IMR-90 (cell line): ENCODE measurements at regions not wholly inside any gene's neighbourhood (a gene's known extent, or its start where the extent isn't known, plus 50 kb on each side); places are given as distances from the start of the nearest gene placed in this dataset.

Source experiments
- ATAC-seq: fragments of 200-7000 bp; cut with Tn5 transposase; 2 replicates; pipeline ENCODE4 v1.9.1; 2020; ENCODE audit warnings: low read depth, mild to moderate bottlenecking, moderate library complexity
- BruUV-seq: library from RNA; stranded (reverse); fragments of 400-500 nt; replicated peaks from 2 replicates; lab custom pipeline; 2021; lab: Mats Ljungman, UMichigan
- CTCF ChIA-PET: fragments of 300-600 bp; formaldehyde crosslinking; extraction: SDS; loops from one replicate; lab custom pipeline; 2021; ENCODE audit warnings: antibody characterized with exemption; lab: Yijun Ruan, JAX
- POLR2A ChIA-PET: fragments of 300-600 bp; sonication (Branson Sonifier 250); formaldehyde crosslinking; loops from one replicate; lab custom pipeline; 2022; ENCODE audit warnings: antibody characterized with exemption; ENCODE audit not compliant: unreplicated experiment; lab: Charles Lee
- DNase-seq: peaks from one replicate; pipeline ENCODE4 v3.0.0; 2013
- H2AFZ ChIP-seq: replicated peaks from 2 replicates; pipeline ENCODE3; 2013; ENCODE audit warnings: low read length, mild to moderate bottlenecking; ENCODE audit not compliant: poor library complexity
- H2AK5ac ChIP-seq: 2 replicates; pipeline ENCODE4 v1.6.1; 2013; ENCODE audit warnings: low read depth, low read length, inconsistent platforms
- H2AK9ac ChIP-seq: replicated peaks from 2 replicates; pipeline ENCODE3; 2013; ENCODE audit warnings: mild to moderate bottlenecking, low read depth, low read length, moderate library complexity; ENCODE audit not compliant: poor library complexity
- H2BK120ac ChIP-seq: 2 replicates; pipeline ENCODE4 v1.6.1; 2013; ENCODE audit warnings: low read depth, low read length, inconsistent platforms
- H2BK15ac ChIP-seq: 3 replicates; pipeline ENCODE4 v1.6.1; 2013; ENCODE audit warnings: low read depth, low read length, inconsistent platforms
- H2BK20ac ChIP-seq: 2 replicates; pipeline ENCODE4 v1.6.1; 2013; ENCODE audit warnings: low read depth, mild to moderate bottlenecking, inconsistent platforms, low read length, moderate library complexity
- H2BK5ac ChIP-seq: 2 replicates; pipeline ENCODE4 v1.6.1; 2013; ENCODE audit warnings: mild to moderate bottlenecking, low read depth, low read length, inconsistent platforms; ENCODE audit not compliant: poor library complexity, severe bottlenecking
- H3K14ac ChIP-seq: replicated peaks from 2 replicates; pipeline ENCODE4 v1.6.1; 2013; ENCODE audit warnings: low read depth, low read length, inconsistent platforms
- H3K18ac ChIP-seq: 2 replicates; pipeline ENCODE4 v1.6.1; 2013; ENCODE audit warnings: low read depth, low read length, control low read depth
- H3K23ac ChIP-seq: 2 replicates; pipeline ENCODE4 v1.6.1; 2013; ENCODE audit warnings: low read depth, low read length, inconsistent platforms
- H3K27ac ChIP-seq: 2 replicates; pipeline ENCODE4 v1.5.1; 2013; ENCODE audit warnings: mild to moderate bottlenecking, control low read depth, low read length; ENCODE audit not compliant: insufficient read depth
- H3K27me3 ChIP-seq: 2 replicates; pipeline ENCODE4 v1.6.1; 2013; ENCODE audit warnings: low read length; ENCODE audit not compliant: control insufficient read depth, insufficient read depth
- H3K36me3 ChIP-seq: 2 replicates; pipeline ENCODE4 v1.6.1; 2013; ENCODE audit warnings: low read length, mixed read lengths; ENCODE audit not compliant: control insufficient read depth, insufficient read depth
- H3K4ac ChIP-seq: 2 replicates; pipeline ENCODE4 v1.6.1; 2013; ENCODE audit warnings: low read depth, low read length, inconsistent platforms
- H3K4me1 ChIP-seq: 2 replicates; pipeline ENCODE4 v1.6.1; 2013; ENCODE audit warnings: low read length, mixed read lengths; ENCODE audit not compliant: control insufficient read depth, insufficient read depth
- H3K4me2 ChIP-seq: 2 replicates; pipeline ENCODE4 v1.6.1; 2013; ENCODE audit warnings: low read depth, mild to moderate bottlenecking, control low read depth, low read length, moderate library complexity
- H3K4me3 ChIP-seq: 2 replicates; pipeline ENCODE4 v1.5.1; 2013; ENCODE audit warnings: low read depth, mild to moderate bottlenecking, control low read depth, low read length, moderate library complexity; ENCODE audit not compliant: insufficient read depth
- H3K56ac ChIP-seq: 2 replicates; pipeline ENCODE4 v1.6.1; 2013; ENCODE audit warnings: low read length, inconsistent platforms; ENCODE audit not compliant: insufficient read depth; ENCODE audit errors: extremely low read depth
- H3K79me1 ChIP-seq, 2 experiments: 2 replicates each; pipeline ENCODE4 v1.6.1; 2013; ENCODE audit warnings: low read length in 2 of 2, inconsistent platforms in 1 of 2, low read depth in 1 of 2
- H3K9ac ChIP-seq: 2 replicates; pipeline ENCODE4 v1.6.1; 2013; ENCODE audit warnings: low read depth, low read length, control low read depth
- H3K9me1 ChIP-seq: 2 replicates; pipeline ENCODE4 v1.6.1; 2013; ENCODE audit warnings: low read length, inconsistent platforms; ENCODE audit not compliant: insufficient read depth
- H3K9me3 ChIP-seq: 2 replicates; pipeline ENCODE4 v1.6.1; 2013; ENCODE audit warnings: low read length; ENCODE audit not compliant: control insufficient read depth, insufficient read depth
- H4K20me1 ChIP-seq: 2 replicates; pipeline ENCODE4 v1.6.1; 2013; ENCODE audit warnings: low read length, inconsistent platforms; ENCODE audit not compliant: insufficient read depth
- H4K5ac ChIP-seq: 2 replicates; pipeline ENCODE4 v1.6.1; 2013; ENCODE audit warnings: mild to moderate bottlenecking, low read depth, low read length, control low read depth
- H4K8ac ChIP-seq, 2 experiments: 2 replicates each; pipeline ENCODE4 v1.6.1; 2013; ENCODE audit warnings: low read depth in 2 of 2, low read length in 2 of 2, control low read depth in 1 of 2, inconsistent platforms in 1 of 2
- H4K91ac ChIP-seq: 2 replicates; pipeline ENCODE4 v1.6.1; 2013; ENCODE audit warnings: low read depth, low read length, inconsistent platforms; ENCODE audit not compliant: insufficient read depth
- BHLHE40 ChIP-seq: fragments of 150-350 bp; IDR thresholded peaks from 2 replicates; pipeline ENCODE4 v1.6.1; 2016; ENCODE audit warnings: mild to moderate bottlenecking, low read depth, low read length
- CEBPB ChIP-seq: IDR thresholded peaks from 2 replicates; pipeline ENCODE4 v1.6.1; 2012; ENCODE audit warnings: low read depth, low read length, improper control_type of control experiment
- CHD1 ChIP-seq: IDR thresholded peaks from 2 replicates; pipeline ENCODE4 v1.6.1; 2012; ENCODE audit warnings: low read depth, low read length, improper control_type of control experiment
- FOS ChIP-seq: fragments of 150-350 bp; IDR thresholded peaks from 2 replicates; pipeline ENCODE4 v1.6.1; 2016; ENCODE audit warnings: low read depth, low read length
- MAFK ChIP-seq: IDR thresholded peaks from 2 replicates; pipeline ENCODE4 v1.6.1; 2012; ENCODE audit warnings: low read depth, low read length, improper control_type of control experiment
- MXI1 ChIP-seq: IDR thresholded peaks from 2 replicates; pipeline ENCODE4 v1.6.1; 2012; ENCODE audit warnings: low read depth, mild to moderate bottlenecking, low read length, moderate library complexity, borderline replicate concordance
- NFE2L2 ChIP-seq: fragments of 150-350 bp; IDR thresholded peaks from 2 replicates; pipeline ENCODE4 v1.6.1; 2016; ENCODE audit warnings: low read depth, mild to moderate bottlenecking, low read length
- POLR2A ChIP-seq: IDR thresholded peaks from 2 replicates; pipeline ENCODE4 v1.6.1; 2012; ENCODE audit warnings: mild to moderate bottlenecking, low read depth, low read length
- RCOR1 ChIP-seq: IDR thresholded peaks from 2 replicates; pipeline ENCODE4 v1.6.1; 2012; ENCODE audit warnings: mild to moderate bottlenecking, low read length, improper control_type of control experiment; ENCODE audit not compliant: insufficient replicate concordance
- RFX5 ChIP-seq: IDR thresholded peaks from 2 replicates; pipeline ENCODE4 v1.8.0; 2012; ENCODE audit warnings: low read depth, mild to moderate bottlenecking, low read length, moderate library complexity
- SMC3 ChIP-seq: fragments of 150-350 bp; IDR thresholded peaks from 2 replicates; pipeline ENCODE4 v1.6.1; 2016; ENCODE audit warnings: low read depth, mild to moderate bottlenecking, antibody characterized with exemption, low read length, moderate library complexity
- WGBS, 2 experiments: methylation state at CpG; one replicate each; pipeline versions ENCODE4 v1.1.5 to v1.1.7; 2013; ENCODE audit warnings: missing lambda C conversion rate in 2 of 2; ENCODE audit not compliant: insufficient read length in 1 of 2; ENCODE audit errors: extremely low coverage in 2 of 2; 5-methylcytosine and 5-hydroxymethylcytosine counted together
- dilution Hi-C: fragments of 300-500 bp; cut with HindIII; formaldehyde crosslinking; loops from one replicate; pipeline ENCODE4 v1.14.3; 2018; ENCODE audit warnings: low sequenced_read_pairs; ENCODE audit not compliant: unreplicated experiment
- in situ Hi-C: fragments of 300-500 bp; cut with MboI; formaldehyde crosslinking; loops from 3 replicates; pipeline ENCODE4 v1.14.3; 2019; ENCODE audit warnings: low sequenced_read_pairs, inconsistent platforms, mixed read lengths
- intact Hi-C: fragments of 100-400 bp; cut with micrococcal nuclease; formaldehyde crosslinking; loops from 2 replicates; pipeline ENCODE4 v1.10.0; 2022
- TF ChIP-seq, protein P1 (sequence below): fragments of 150-350 bp; IDR thresholded peaks from 2 replicates; pipeline ENCODE4 v1.6.1; 2017; ENCODE audit warnings: mild to moderate bottlenecking, antibody characterized with exemption, low read length, low read depth
- TF ChIP-seq, protein P2 (sequence below): fragments of 150-350 bp; IDR thresholded peaks from 2 replicates; pipeline ENCODE4 v1.6.1; 2016; ENCODE audit warnings: low read depth, mild to moderate bottlenecking, low read length, moderate library complexity, borderline replicate concordance

DNA sequence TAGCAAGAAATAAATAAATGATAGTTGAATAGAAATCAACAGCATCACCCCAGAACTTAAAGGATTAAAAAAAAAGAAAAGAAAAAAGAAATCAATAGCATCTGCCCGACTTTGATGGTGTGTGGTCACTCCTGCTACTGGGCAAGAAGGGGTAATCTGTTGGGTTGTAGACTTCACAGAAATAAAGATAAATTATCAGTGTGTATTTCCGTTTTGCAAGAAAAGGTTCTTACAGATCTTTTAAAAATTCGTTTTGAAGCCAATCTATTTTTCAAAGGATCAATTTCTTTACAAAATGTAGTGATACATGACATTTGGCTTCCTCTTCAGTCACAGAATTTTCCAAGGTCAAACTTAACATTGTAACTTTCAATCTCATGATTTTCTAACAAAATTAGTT lies 448.9 kb upstream of the FAR2 start:
- H2AK5ac ChIP-seq = no peak overlapping the region
- intact Hi-C loops (no loop called here), in situ Hi-C loops (loop anchor here (10.0 kb wide), 1 partner anchor 55 kb away; no protein-coding TSS in a partner anchor), dilution Hi-C loops (no loop called here)
- BruUV-seq = no TSS peak
- H3K23ac ChIP-seq = no peak overlapping the region
- no peak overlapping the region for H2AK9ac ChIP-seq
- H2BK15ac ChIP-seq = no peak overlapping the region
- H3K14ac ChIP-seq = no peak overlapping the region
- H4K20me1 ChIP-seq = no peaks in the 10 kb centered on the region
- no peak overlapping the region for H2AFZ ChIP-seq
- no peak overlapping the region for H3K27ac ChIP-seq
- no peak overlapping the region for H4K91ac ChIP-seq
- TF ChIP-seq, protein P1, sequence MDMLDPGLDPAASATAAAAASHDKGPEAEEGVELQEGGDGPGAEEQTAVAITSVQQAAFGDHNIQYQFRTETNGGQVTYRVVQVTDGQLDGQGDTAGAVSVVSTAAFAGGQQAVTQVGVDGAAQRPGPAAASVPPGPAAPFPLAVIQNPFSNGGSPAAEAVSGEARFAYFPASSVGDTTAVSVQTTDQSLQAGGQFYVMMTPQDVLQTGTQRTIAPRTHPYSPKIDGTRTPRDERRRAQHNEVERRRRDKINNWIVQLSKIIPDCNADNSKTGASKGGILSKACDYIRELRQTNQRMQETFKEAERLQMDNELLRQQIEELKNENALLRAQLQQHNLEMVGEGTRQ = no peak
- TF ChIP-seq CEBPB (no peak), CHD1 (no peak), RFX5 (no peak), NFE2L2 (no peak), MXI1 (no peak), SMC3 (no peak), MAFK (no peak), POLR2A (no peak), FOS (no peak), RCOR1 (no peak), BHLHE40 (no peak)
- TF ChIP-seq, protein P2, sequence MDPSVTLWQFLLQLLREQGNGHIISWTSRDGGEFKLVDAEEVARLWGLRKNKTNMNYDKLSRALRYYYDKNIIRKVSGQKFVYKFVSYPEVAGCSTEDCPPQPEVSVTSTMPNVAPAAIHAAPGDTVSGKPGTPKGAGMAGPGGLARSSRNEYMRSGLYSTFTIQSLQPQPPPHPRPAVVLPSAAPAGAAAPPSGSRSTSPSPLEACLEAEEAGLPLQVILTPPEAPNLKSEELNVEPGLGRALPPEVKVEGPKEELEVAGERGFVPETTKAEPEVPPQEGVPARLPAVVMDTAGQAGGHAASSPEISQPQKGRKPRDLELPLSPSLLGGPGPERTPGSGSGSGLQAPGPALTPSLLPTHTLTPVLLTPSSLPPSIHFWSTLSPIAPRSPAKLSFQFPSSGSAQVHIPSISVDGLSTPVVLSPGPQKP = no peak
- H3K9me3 ChIP-seq = no peaks in the 10 kb centered on the region
- ChIA-PET POLR2A (no interaction called here), CTCF (interaction anchor here (1.1 kb wide), 1 partner anchor 9 kb away, joined by 3 read pairs; no protein-coding TSS in a partner anchor)
- H3K4me1 ChIP-seq = peaks cover 2% of the 10 kb centered on the region; the same call in 1 of the 2 replicates
- no peak overlapping the region for H3K4me3 ChIP-seq
- no peak overlapping the region for H2BK5ac ChIP-seq
- no peaks in the 10 kb centered on the region for H3K27me3 ChIP-seq
- H3K9ac ChIP-seq = no peak overlapping the region
- no peak overlapping the region for H4K8ac ChIP-seq
- no peak overlapping the region for H4K5ac ChIP-seq
- H2BK120ac ChIP-seq = no peak overlapping the region
- no peaks in the 10 kb centered on the region for H3K9me1 ChIP-seq
- no peak for ATAC-seq
- H3K4me2 ChIP-seq = no peak overlapping the region
- DNase-seq = no peak
- H2BK20ac ChIP-seq = no peak overlapping the region
- no peak overlapping the region for H3K18ac ChIP-seq
- no peak overlapping the region for H3K4ac ChIP-seq
- no peaks in the 10 kb centered on the region for H3K79me1 ChIP-seq
- H3K36me3 ChIP-seq = no peaks in the 10 kb centered on the region
- no peak overlapping the region for H3K56ac ChIP-seq
- WGBS, 2 experiments = no CpG with 5 or more reads among the region's 3 CpGs
